PC-9 (cell line): ENCODE measurements at regions not wholly inside any gene's neighbourhood (a gene's known extent, or its start where the extent isn't known, plus 50 kb on each side); places are given as distances from the start of the nearest gene placed in this dataset.

Experiments
- BruUV-seq: library from RNA; stranded (reverse); fragments of 400-500 nt; replicated peaks from 2 replicates; lab custom pipeline; 2021; lab: Mats Ljungman, UMichigan
- CTCF ChIA-PET: fragments of 300-600 bp; sonication (Branson Sonifier 250); formaldehyde crosslinking; loops from one replicate; lab custom pipeline; 2022; ENCODE audit warnings: antibody characterized with exemption; lab: Charles Lee
- POLR2A ChIA-PET: fragments of 300-600 bp; sonication (Branson Sonifier 250); formaldehyde crosslinking; loops from one replicate; lab custom pipeline; 2022; ENCODE audit warnings: antibody characterized with exemption; ENCODE audit not compliant: unreplicated experiment; lab: Charles Lee
- DNase-seq, 2 experiments: peaks; one replicate each; pipeline versions ENCODE4 v3.0.0 to v3.0.0-alpha.2; 2015 to 2022; ENCODE audit warnings: mixed read lengths in 1 of 2
- H2AFZ ChIP-seq: fragments of 200-600 bp; sonication (generic); 2 replicates; pipeline ENCODE4 v1.8.1; 2017; ENCODE audit warnings: antibody characterized with exemption
- H3F3A ChIP-seq: fragments of 200-600 bp; sonication (generic); 2 replicates; pipeline ENCODE4 v1.8.1; 2017; ENCODE audit warnings: antibody characterized with exemption, mild to moderate bottlenecking, low read depth; ENCODE audit not compliant: insufficient read depth
- H3K27ac ChIP-seq: fragments of 200-600 bp; sonication (generic); 2 replicates; pipeline ENCODE4 v1.6.1; 2016; ENCODE audit warnings: mixed run types
- H3K27me3 ChIP-seq: fragments of 200-600 bp; sonication (generic); 2 replicates; pipeline ENCODE4 v1.6.1; 2016; ENCODE audit warnings: low read depth, mixed run types; ENCODE audit not compliant: insufficient read depth
- H3K36me3 ChIP-seq: fragments of 200-600 bp; sonication (generic); 2 replicates; pipeline ENCODE4 v1.6.1; 2016; ENCODE audit warnings: low read depth, mixed run types
- H3K4me1 ChIP-seq: fragments of 200-600 bp; sonication (generic); replicated peaks from 2 replicates; pipeline ENCODE4 v1.6.1; 2016; ENCODE audit warnings: mixed run types; ENCODE audit not compliant: insufficient read depth
- H3K4me2 ChIP-seq: fragments of 200-600 bp; sonication (generic); 2 replicates; pipeline ENCODE4 v1.6.1; 2017; ENCODE audit warnings: mixed run types
- H3K4me3 ChIP-seq: fragments of 200-600 bp; sonication (generic); 2 replicates; pipeline ENCODE4 v1.6.1; 2016; ENCODE audit warnings: mixed run types
- H3K79me2 ChIP-seq: fragments of 200-600 bp; sonication (generic); 2 replicates; pipeline ENCODE4 v1.6.1; 2017; ENCODE audit warnings: low read depth, mixed run types
- H3K9me2 ChIP-seq: fragments of 200-600 bp; sonication (generic); 2 replicates; pipeline ENCODE4 v1.8.1; 2017; ENCODE audit warnings: mild to moderate bottlenecking; ENCODE audit not compliant: insufficient read depth
- H3K9me3 ChIP-seq: fragments of 200-600 bp; sonication (generic); 2 replicates; pipeline ENCODE4 v1.8.1; 2016; ENCODE audit warnings: low read depth; ENCODE audit not compliant: insufficient read depth
- H4K20me1 ChIP-seq: fragments of 200-600 bp; sonication (generic); 2 replicates; pipeline ENCODE4 v1.8.1; 2017; ENCODE audit not compliant: insufficient read depth
- CTCF ChIP-seq: fragments of 200-600 bp; sonication (generic); conservative IDR thresholded peaks from 2 replicates; pipeline ENCODE4 v1.6.1; 2017; ENCODE audit warnings: mixed run types, antibody characterized with exemption, mild to moderate bottlenecking, moderate library complexity
- EZH2 ChIP-seq: fragments of 200-600 bp; sonication (generic); IDR thresholded peaks from 2 replicates; pipeline ENCODE4 v1.8.0; 2017; ENCODE audit warnings: antibody characterized with exemption, low read depth
- intact Hi-C: fragments of 100-400 bp; cut with micrococcal nuclease; formaldehyde crosslinking; loops from one replicate; pipeline ENCODE4 v1.10.0; 2022; ENCODE audit not compliant: unreplicated experiment

- DNase-seq = no peak
- Histone ChIP-seq H3K27me3 (no peaks in the 10 kb centered on the region), H3K9me2 (no peaks in the 10 kb centered on the region), H2AFZ (no peak overlapping the region), H3K27ac (no peak overlapping the region), H3K4me1 (peaks cover 25% of the 10 kb centered on the region), H4K20me1 (0 out of 2 replicates have a peak, but pooled peaks cover 5% of the 10 kb centered on the region), H3F3A (0 out of 2 replicates have a peak, but pooled peaks cover 10% of the 10 kb centered on the region), H3K79me2 (peaks cover 89% of the 10 kb centered on the region), H3K9me3 (no peaks in the 10 kb centered on the region), H3K36me3 (0 out of 2 replicates have a peak, but pooled peaks cover 3% of the 10 kb centered on the region), H3K4me2 (no peak overlapping the region), H3K4me3 (no peak overlapping the region)
- intact Hi-C loops = loop anchor here (5.0 kb wide), 3 partner anchors 40 to 120 kb away; no protein-coding TSS in a partner anchor
- ChIA-PET POLR2A (no interaction called here), CTCF (interaction anchor here (0.7 to 1.8 kb wide), 6 partner anchors 17 to 119 kb away, joined by 3 to 7 read pairs (median 4); no protein-coding TSS in a partner anchor)
- TF ChIP-seq EZH2 (no peak), CTCF (no peak)
- BruUV-seq = no TSS peak
These were observed 114.3 kb upstream of the DST start for GRCh38 chr6:56756791-56757587.

GRCh38 chr6:56756219-56756789 lies 113.6 kb upstream of the DST start:
- no peak overlapping the region for H3K27ac ChIP-seq
- ChIA-PET POLR2A (no interaction called here), CTCF (interaction anchor here (0.6 to 1.8 kb wide), 5 partner anchors 17 to 59 kb away, joined by 3 to 7 read pairs (median 4); no protein-coding TSS in a partner anchor)
- H3K79me2 ChIP-seq = peaks cover 90% of the 10 kb centered on the region
- intact Hi-C loops = loop anchor here (5.0 kb wide), 3 partner anchors 39 to 119 kb away; no protein-coding TSS in a partner anchor
- 0 out of 2 replicates have a peak, but pooled peaks cover 3% of the 10 kb centered on the region for H3K36me3 ChIP-seq
- H3K27me3 ChIP-seq = no peaks in the 10 kb centered on the region
- no peaks in the 10 kb centered on the region for H3K9me2 ChIP-seq
- no peak for TF ChIP-seq CTCF
- no peak for TF ChIP-seq EZH2
- no peaks in the 10 kb centered on the region for H3K9me3 ChIP-seq
- DNase-seq = no peak
- BruUV-seq = no TSS peak
- peaks cover 28% of the 10 kb centered on the region for H3K4me1 ChIP-seq
- H4K20me1 ChIP-seq = 0 out of 2 replicates have a peak, but pooled peaks cover 5% of the 10 kb centered on the region
- H3K4me2 ChIP-seq = no peak overlapping the region
- 0 out of 2 replicates have a peak, but pooled peaks cover 16% of the 10 kb centered on the region for H3F3A ChIP-seq
- H2AFZ ChIP-seq = no peak overlapping the region
- H3K4me3 ChIP-seq = no peak overlapping the region

GRCh38 chr6:56755040-56755439 lies 112.4 kb upstream of the DST start:
- no peak overlapping the region for H3K27ac ChIP-seq
- H3F3A ChIP-seq = peaks cover 23% of the 10 kb centered on the region; the same call in 1 of the 2 replicates
- intact Hi-C loops = loop anchor here (5.0 kb wide), 3 partner anchors 38 to 118 kb away; no protein-coding TSS in a partner anchor
- no peak overlapping the region for H3K4me2 ChIP-seq
- ChIA-PET POLR2A (interaction anchor here (0.7 kb wide), 1 partner anchor 87 kb away, joined by 6 read pairs; no protein-coding TSS in a partner anchor), CTCF (no interaction called here)
- TF ChIP-seq EZH2 (no peak), CTCF (no peak)
- no TSS peak for BruUV-seq
- H2AFZ ChIP-seq = no peak overlapping the region
- H4K20me1 ChIP-seq = no peaks in the 10 kb centered on the region
- no peaks in the 10 kb centered on the region for H3K9me3 ChIP-seq
- H3K4me1 ChIP-seq = peaks cover 36% of the 10 kb centered on the region
- H3K4me3 ChIP-seq = no peak overlapping the region
- DNase-seq = no peak
- H3K36me3 ChIP-seq = peaks cover 11% of the 10 kb centered on the region; the same call in 1 of the 2 replicates
- H3K9me2 ChIP-seq = no peaks in the 10 kb centered on the region
- H3K79me2 ChIP-seq = peaks cover 87% of the 10 kb centered on the region
- H3K27me3 ChIP-seq = no peaks in the 10 kb centered on the region
